PC-3 (cell line): ENCODE measurements at regions not wholly inside any gene's neighbourhood (a gene's known extent, or its start where the extent isn't known, plus 50 kb on each side); places are given as distances from the start of the nearest gene placed in this dataset.

Experiments used
- ATAC-seq: fragments of 200-7000 bp; cut with Tn5 transposase; 2 replicates; pipeline ENCODE4 v1.9.1; 2020; ENCODE audit warnings: mild to moderate bottlenecking, moderate library complexity
- BruUV-seq: library from RNA; stranded (reverse); fragments of 400-500 nt; replicated peaks from 2 replicates; lab custom pipeline; 2021; lab: Mats Ljungman, UMichigan
- CTCF ChIA-PET: fragments of 300-600 bp; sonication (Branson Sonifier 250); formaldehyde crosslinking; loops from one replicate; lab custom pipeline; 2022; ENCODE audit warnings: antibody characterized with exemption; lab: Charles Lee
- POLR2A ChIA-PET: fragments of 300-600 bp; sonication (Branson Sonifier 250); formaldehyde crosslinking; loops from one replicate; lab custom pipeline; 2022; ENCODE audit warnings: antibody characterized with exemption; ENCODE audit not compliant: unreplicated experiment; lab: Charles Lee
- DNase-seq: peaks from one replicate; pipeline ENCODE4 v3.0.0-alpha.2; 2015
- H2AFZ ChIP-seq: fragments of 300-600 bp; sonication (generic); 2 replicates; pipeline ENCODE4 v1.6.0; 2016; ENCODE audit warnings: antibody characterized with exemption, low read length
- H3F3A ChIP-seq: fragments of 300-600 bp; sonication (generic); one replicate; pipeline ENCODE4 v1.6.0; 2017; ENCODE audit warnings: antibody characterized with exemption, low read length, control low read depth, mild to moderate bottlenecking; ENCODE audit not compliant: unreplicated experiment
- H3K27ac ChIP-seq: fragments of 300-600 bp; sonication (generic); 2 replicates; pipeline ENCODE4 v1.5.1; 2016; ENCODE audit warnings: mild to moderate bottlenecking, low read length
- H3K27me3 ChIP-seq: fragments of 300-600 bp; sonication (generic); 2 replicates; pipeline ENCODE4 v1.6.1; 2016; ENCODE audit warnings: low read length, mixed read lengths
- H3K36me3 ChIP-seq: fragments of 300-600 bp; sonication (generic); 2 replicates; pipeline ENCODE4 v1.6.1; 2016; ENCODE audit warnings: low read depth, mixed run types, low read length, mixed read lengths
- H3K4me1 ChIP-seq: fragments of 300-600 bp; sonication (generic); 2 replicates; pipeline ENCODE4 v1.5.1; 2016; ENCODE audit warnings: low read length; ENCODE audit not compliant: insufficient read depth
- H3K4me2 ChIP-seq: fragments of 300-600 bp; sonication (generic); 2 replicates; pipeline ENCODE4 v1.6.0; 2016; ENCODE audit warnings: low read length
- H3K4me3 ChIP-seq: fragments of 300-600 bp; sonication (generic); 2 replicates; pipeline ENCODE4 v1.5.1; 2016; ENCODE audit warnings: mild to moderate bottlenecking, low read length, mixed read lengths
- H3K79me2 ChIP-seq: fragments of 300-600 bp; sonication (generic); 2 replicates; pipeline ENCODE4 v1.6.1; 2017; ENCODE audit warnings: low read length, mixed read lengths
- H3K9ac ChIP-seq: fragments of 300-600 bp; sonication (generic); 2 replicates; pipeline ENCODE4 v1.6.0; 2016; ENCODE audit warnings: mild to moderate bottlenecking, low read length
- H3K9me2 ChIP-seq: fragments of 300-600 bp; sonication (generic); replicated peaks from 2 replicates; pipeline ENCODE4 v1.6.1; 2016; ENCODE audit warnings: mixed run types, low read length, mixed read lengths
- H3K9me3 ChIP-seq: fragments of 300-600 bp; sonication (generic); 2 replicates; pipeline ENCODE4 v1.6.1; 2016; ENCODE audit warnings: low read length, mixed read lengths
- H4K20me1 ChIP-seq: fragments of 300-600 bp; sonication (generic); 2 replicates; pipeline ENCODE4 v1.6.1; 2016; ENCODE audit warnings: low read length, mixed read lengths
- EZH2 ChIP-seq: fragments of 300-600 bp; sonication (generic); IDR thresholded peaks from one replicate; pipeline ENCODE4 v1.6.1; 2017; ENCODE audit warnings: antibody characterized with exemption, mild to moderate bottlenecking, low read length; ENCODE audit not compliant: unreplicated experiment
- EZH2phosphoT487 ChIP-seq: fragments of 300-600 bp; sonication (generic); IDR thresholded peaks from 2 replicates; pipeline ENCODE4 v1.6.1; 2018; ENCODE audit warnings: mild to moderate bottlenecking, antibody characterized with exemption, low read length, borderline replicate concordance
- intact Hi-C: fragments of 100-400 bp; cut with micrococcal nuclease; formaldehyde crosslinking; loops from 2 replicates; pipeline ENCODE4 v1.9.0; 2023
- TF ChIP-seq, protein P1 (sequence below): fragments of 300-600 bp; sonication (generic); conservative IDR thresholded peaks from 2 replicates; pipeline ENCODE4 v1.5.1; 2017; ENCODE audit warnings: antibody characterized with exemption, low read depth, mild to moderate bottlenecking, low read length

DNA sequence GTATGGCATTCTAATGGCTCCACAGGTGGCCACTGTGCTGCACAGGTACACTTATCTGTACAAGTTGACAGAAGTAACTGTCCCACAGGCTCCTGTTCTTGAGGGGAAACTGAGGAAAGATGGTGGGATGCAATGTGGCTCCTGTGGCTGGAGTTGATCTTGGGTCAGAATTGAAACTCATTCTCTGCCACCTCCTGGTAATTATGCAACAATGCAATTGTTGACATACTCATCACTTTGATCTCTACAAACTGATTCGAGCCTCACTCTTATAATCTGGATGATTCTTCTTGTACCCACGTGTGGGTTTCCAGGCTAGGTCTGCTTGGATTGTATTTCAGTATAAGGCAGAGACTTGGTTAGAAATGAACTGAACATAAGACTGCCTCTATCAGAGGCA lies 148.8 kb downstream of the CCNG2 start:
- intact Hi-C loops, result loop anchor here (5.0 kb wide), 1 partner anchor 258 kb away; no protein-coding TSS in a partner anchor
- ChIA-PET POLR2A (no interaction called here), CTCF (no interaction called here)
- Histone ChIP-seq H3K9ac (no peak overlapping the region), H3F3A (no peaks in the 10 kb centered on the region), H3K9me3 (no peaks in the 10 kb centered on the region), H3K27me3 (no peaks in the 10 kb centered on the region), H2AFZ (no peak overlapping the region), H3K36me3 (no peaks in the 10 kb centered on the region), H3K27ac (no peak overlapping the region), H3K9me2 (no peaks in the 10 kb centered on the region), H3K79me2 (peaks cover 34% of the 10 kb centered on the region), H3K4me2 (no peak overlapping the region), H3K4me3 (no peak overlapping the region), H4K20me1 (peaks cover 6% of the 10 kb centered on the region; the same call in 1 of the 2 replicates), H3K4me1 (peaks cover 12% of the 10 kb centered on the region)
- ATAC-seq, result no peak
- TF ChIP-seq EZH2phosphoT487 (no peak), EZH2 (no peak)
- TF ChIP-seq, protein P1, sequence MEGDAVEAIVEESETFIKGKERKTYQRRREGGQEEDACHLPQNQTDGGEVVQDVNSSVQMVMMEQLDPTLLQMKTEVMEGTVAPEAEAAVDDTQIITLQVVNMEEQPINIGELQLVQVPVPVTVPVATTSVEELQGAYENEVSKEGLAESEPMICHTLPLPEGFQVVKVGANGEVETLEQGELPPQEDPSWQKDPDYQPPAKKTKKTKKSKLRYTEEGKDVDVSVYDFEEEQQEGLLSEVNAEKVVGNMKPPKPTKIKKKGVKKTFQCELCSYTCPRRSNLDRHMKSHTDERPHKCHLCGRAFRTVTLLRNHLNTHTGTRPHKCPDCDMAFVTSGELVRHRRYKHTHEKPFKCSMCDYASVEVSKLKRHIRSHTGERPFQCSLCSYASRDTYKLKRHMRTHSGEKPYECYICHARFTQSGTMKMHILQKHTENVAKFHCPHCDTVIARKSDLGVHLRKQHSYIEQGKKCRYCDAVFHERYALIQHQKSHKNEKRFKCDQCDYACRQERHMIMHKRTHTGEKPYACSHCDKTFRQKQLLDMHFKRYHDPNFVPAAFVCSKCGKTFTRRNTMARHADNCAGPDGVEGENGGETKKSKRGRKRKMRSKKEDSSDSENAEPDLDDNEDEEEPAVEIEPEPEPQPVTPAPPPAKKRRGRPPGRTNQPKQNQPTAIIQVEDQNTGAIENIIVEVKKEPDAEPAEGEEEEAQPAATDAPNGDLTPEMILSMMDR, result 0 out of 2 replicates have a peak, but pooled peaks have one; percentile 31
- BruUV-seq, result no TSS peak
- DNase-seq, result no peak

DNA sequence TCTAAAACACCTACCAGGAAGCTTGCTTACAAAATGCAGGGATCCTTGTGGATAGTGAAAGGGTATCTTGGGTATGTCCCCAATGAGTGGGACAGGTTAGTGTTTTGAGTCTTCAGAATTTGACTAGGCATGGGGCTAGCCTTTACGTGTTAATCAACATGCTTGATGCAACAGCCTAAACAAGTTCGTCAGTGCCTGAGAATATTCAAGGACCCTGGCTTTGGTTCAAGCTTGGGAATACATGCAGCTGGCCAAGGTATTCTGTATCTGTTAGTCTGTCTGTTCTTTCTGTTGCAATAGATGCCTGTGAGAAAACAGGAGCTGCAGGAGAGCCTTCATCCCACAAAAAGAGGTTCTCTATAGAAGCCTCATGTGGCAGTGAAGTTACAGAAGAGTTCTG lies 149.5 kb downstream of the CCNG2 start:
- H2AFZ ChIP-seq, result no peak overlapping the region
- CTCF ChIA-PET, result no interaction called here
- peaks cover 6% of the 10 kb centered on the region; the same call in 1 of the 2 replicates for H4K20me1 ChIP-seq
- POLR2A ChIA-PET, result no interaction called here
- intact Hi-C loops, result loop anchor here (5.0 kb wide), 1 partner anchor 259 kb away; no protein-coding TSS in a partner anchor
- no peak overlapping the region for H3K9ac ChIP-seq
- H3K27ac ChIP-seq, result no peak overlapping the region
- DNase-seq (no peak), ATAC-seq (no peak)
- H3K9me3 ChIP-seq, result no peaks in the 10 kb centered on the region
- TF ChIP-seq EZH2phosphoT487 (no peak), EZH2 (no peak)
- TF ChIP-seq, protein P1, result no peak
- peaks cover 5% of the 10 kb centered on the region; the same call in 1 of the 2 replicates for H3K4me1 ChIP-seq
- H3K79me2 ChIP-seq, result peaks cover 34% of the 10 kb centered on the region
- H3K4me2 ChIP-seq, result no peak overlapping the region
- H3K4me3 ChIP-seq, result no peak overlapping the region
- H3K27me3 ChIP-seq, result no peaks in the 10 kb centered on the region; the same call in 1 of the 2 replicates
- no peaks in the 10 kb centered on the region for H3K9me2 ChIP-seq
- BruUV-seq, result no TSS peak
- H3K36me3 ChIP-seq, result no peaks in the 10 kb centered on the region
- no peaks in the 10 kb centered on the region for H3F3A ChIP-seq

DNA sequence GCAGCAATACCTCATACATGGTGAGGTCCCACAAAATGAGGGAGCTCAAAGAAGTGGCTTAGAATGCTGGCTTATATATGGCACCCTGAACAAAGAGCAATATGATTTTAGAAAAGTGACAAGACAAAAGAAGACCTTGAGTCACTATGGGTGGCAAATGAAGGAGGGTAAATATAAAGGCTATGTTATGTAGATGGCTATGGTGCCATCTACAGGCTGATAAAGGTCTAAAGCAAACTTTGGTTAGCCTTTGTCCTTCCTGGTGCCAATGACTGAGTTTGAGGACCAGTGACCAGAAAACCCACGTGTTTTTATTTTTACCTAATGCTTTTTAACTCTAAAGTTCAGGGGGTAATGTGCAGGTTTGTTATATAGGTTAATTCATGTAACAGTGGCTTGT lies 151.8 kb downstream of the CCNG2 start:
- ATAC-seq, result peak; percentile 83
- no peaks in the 10 kb centered on the region for H3K9me2 ChIP-seq
- no peaks in the 10 kb centered on the region for H3F3A ChIP-seq
- ChIA-PET POLR2A (no interaction called here), CTCF (interaction anchor here (0.6 kb wide), 1 partner anchor 39 kb away, joined by 3 read pairs; no protein-coding TSS in a partner anchor)
- no TSS peak for BruUV-seq
- H3K27ac ChIP-seq, result no peak overlapping the region
- no peak overlapping the region for H2AFZ ChIP-seq
- H3K4me3 ChIP-seq, result no peak overlapping the region
- peaks cover 6% of the 10 kb centered on the region; the same call in 1 of the 2 replicates for H4K20me1 ChIP-seq
- no peak for TF ChIP-seq EZH2phosphoT487
- TF ChIP-seq, protein P1, result peak; percentile 64
- peaks cover 25% of the 10 kb centered on the region for H3K79me2 ChIP-seq
- H3K36me3 ChIP-seq, result no peaks in the 10 kb centered on the region
- no peaks in the 10 kb centered on the region for H3K9me3 ChIP-seq
- H3K27me3 ChIP-seq, result peaks cover 6% of the 10 kb centered on the region; the same call in 1 of the 2 replicates
- H3K4me1 ChIP-seq, result peaks cover 5% of the 10 kb centered on the region; the same call in 1 of the 2 replicates
- no peak overlapping the region for H3K4me2 ChIP-seq
- DNase-seq, result peak; percentile 67
- H3K9ac ChIP-seq, result no peak overlapping the region
- intact Hi-C loops, result loop anchor here (1.0 to 5.0 kb wide), 2 partner anchors 68 to 262 kb away; no protein-coding TSS in a partner anchor
